Hematopoietic multipotent progenitor cell (in vitro differentiated cells): ENCODE measurements at regions not wholly inside any gene's neighbourhood (a gene's known extent, or its start where the extent isn't known, plus 50 kb on each side); places are given as distances from the start of the nearest gene placed in this dataset.

Experiments
- DNase-seq, 3 donors: peaks; one replicate each; pipeline ENCODE4 v3.0.0-alpha.2; 2011 to 2015; ENCODE audit warnings: low read depth in 2 of 3, low spot score in 2 of 3

DNA sequence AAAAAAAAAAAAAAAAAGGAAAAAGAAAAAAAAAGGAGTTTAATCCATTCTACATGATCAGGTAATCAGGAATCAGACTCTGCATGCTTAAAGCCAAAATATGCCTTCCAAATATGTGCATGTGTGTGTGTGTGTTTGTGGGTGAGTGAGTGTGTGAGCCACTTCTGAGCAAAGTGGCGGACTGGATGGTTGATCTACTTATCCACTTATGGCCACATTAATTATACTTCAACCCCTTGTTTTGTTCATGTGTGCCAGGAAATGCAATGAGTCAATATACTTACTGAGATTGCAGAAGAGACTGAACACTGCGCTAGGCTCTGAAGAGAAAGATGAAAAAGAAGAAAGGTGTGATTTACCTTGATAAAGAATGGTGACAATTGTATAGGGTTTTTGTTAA lies 586.5 kb upstream of the NXPH2 start:
- no peak for DNase-seq

DNA sequence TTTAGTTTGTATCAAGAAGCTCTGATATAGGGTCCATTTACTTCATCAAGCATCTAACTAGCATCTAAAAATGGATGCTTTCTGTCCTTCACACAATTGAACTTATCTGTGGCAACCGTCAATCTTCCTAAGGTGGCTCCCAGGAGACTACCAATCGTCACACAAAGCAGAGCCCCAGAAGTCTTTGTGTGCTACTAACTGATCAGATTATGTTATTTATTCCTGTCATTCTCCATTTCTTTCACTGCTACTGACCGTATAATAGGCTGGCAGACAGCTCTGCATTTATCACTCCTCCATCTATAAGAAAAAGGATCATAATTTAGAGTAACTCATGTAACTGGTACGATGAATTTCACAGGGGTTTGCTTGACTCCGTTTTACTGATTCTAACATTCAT lies 585.0 kb upstream of the NXPH2 start:
- no peak for DNase-seq

DNA sequence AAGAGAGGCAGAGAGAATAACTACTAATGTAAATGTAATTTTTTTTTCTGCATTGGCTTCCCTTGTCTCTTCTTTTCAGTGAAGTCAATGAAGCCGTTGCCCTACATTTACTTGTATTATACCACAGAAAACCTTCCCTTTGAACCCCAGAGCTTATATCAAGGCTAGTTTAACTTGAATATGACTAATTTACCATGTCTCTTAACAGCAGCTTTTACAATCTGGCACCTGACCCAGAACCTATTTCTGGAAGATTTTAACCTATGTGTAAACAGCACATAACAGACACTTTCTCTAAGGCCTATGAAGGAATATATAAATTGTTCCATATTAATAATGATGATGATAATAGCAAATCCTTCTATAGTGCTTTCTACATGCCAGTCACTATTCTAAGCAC lies 580.5 kb upstream of the NXPH2 start:
- no peak for DNase-seq

DNA sequence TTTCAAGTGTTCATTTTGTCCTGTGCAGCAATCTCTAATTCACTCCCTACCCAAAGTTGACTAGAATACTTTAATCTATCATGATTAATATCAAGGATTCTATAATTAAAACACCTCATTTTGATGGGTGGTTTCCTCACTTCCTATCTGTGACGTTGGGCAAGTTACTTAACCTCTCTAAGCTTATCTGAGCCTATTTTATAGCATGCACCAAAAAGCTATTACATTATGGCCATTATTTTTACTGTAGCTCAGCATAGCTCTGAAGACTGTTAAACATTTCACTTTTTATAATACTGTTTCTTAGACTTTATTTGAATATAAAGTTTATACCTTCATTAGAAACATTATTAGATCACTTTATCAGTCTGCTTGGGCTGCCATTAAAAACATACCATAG lies 579.6 kb upstream of the NXPH2 start:
- DNase-seq, result no peak

DNA sequence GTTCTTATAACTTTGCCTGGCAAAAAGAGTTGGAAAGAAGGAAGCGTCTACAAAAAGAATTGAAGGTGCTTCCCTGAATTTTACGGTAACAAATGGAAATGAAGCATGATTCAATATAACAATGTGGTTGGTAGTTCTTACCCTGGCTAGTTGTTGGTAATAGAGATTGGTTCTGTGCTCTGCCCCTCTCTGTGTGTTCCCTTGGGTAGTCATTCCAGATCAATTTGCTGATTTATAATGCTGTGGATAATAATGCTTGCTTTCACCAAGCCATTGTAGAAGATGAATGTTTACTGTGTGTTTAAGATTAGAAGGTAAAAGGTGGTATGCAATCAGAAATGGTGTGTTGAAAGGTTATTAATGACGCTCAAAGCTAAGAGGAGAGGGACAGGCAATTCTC lies 577.8 kb upstream of the NXPH2 start:
- no peak for DNase-seq

DNA sequence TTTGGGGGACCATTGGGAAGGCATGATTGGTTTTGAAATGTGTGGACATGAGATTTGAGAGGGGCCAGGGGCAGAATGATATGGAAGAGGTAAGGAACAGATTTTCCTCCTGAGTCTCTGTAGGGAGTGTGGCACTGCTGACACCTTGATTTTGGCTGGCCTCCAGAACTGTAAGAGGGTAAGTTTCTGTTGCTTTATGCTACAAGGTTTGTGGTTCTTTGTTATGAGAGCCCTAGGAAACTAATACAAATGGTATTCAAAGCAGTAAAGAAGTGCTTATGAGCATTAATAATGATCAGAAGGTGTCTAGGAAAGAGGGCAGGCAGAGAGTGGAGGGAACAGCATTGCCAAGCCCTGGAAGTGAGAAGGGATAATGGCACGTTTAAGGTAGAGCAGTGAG lies 574.3 kb upstream of the NXPH2 start:
- DNase-seq, result no peak

DNA sequence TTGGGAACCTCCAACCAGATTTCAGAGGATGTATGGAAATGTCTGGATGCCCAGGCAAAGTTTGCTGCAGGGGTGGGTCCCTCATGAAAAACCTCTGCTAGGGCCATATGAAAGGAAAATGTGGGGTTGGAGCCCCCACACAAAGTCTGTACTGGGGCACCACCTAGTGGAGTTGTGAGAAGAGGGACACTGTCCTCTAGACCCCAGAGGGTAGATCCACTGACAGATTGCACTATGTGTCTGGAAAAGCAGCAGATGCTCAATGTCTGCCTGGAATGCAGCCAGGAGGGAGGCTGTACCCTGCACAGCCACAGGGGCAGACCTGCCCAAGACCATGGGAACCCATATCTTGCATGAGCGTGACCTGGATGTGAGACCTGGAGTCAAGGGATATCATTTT lies 573.7 kb upstream of the NXPH2 start:
- no peak for DNase-seq

DNA sequence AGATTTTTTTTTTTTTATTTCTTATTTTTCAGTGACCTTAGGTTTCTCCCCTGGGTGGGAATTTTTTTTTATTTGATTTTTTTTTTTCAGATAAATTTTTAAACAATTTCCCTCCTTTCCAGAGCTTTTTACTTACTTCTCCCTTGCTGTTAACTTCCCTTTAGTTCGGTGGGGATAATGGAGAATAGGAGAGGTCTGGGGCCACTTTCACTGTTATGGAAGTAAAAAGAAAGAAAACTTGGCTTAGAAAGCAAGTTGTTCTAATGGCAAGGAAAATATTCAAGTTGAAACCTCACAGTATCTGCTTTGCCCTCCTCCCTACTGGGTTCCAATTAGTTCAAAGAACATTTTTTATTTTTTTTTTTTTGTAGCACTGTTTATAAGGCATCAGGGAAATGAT lies 537.1 kb upstream of the NXPH2 start:
- DNase-seq, result no peak

DNA sequence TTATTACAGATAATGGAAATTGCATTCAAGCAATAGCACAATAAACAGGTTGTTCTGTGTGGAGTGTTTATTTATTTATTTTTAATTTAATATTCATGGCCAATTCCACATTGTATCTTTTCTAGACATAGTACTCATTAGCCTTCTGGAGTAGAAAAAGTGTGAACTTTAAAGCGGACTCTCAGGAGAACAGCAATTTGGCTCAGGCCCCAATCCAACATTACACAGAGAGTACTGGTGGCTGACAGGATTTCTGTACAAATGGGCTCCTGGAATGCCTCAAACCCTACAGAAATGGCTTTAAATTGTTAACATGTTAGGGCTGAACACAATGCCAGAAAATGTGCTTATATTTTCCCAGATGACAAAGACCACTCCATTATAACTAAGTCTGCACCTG lies 533.9 kb upstream of the NXPH2 start:
- no peak for DNase-seq

DNA sequence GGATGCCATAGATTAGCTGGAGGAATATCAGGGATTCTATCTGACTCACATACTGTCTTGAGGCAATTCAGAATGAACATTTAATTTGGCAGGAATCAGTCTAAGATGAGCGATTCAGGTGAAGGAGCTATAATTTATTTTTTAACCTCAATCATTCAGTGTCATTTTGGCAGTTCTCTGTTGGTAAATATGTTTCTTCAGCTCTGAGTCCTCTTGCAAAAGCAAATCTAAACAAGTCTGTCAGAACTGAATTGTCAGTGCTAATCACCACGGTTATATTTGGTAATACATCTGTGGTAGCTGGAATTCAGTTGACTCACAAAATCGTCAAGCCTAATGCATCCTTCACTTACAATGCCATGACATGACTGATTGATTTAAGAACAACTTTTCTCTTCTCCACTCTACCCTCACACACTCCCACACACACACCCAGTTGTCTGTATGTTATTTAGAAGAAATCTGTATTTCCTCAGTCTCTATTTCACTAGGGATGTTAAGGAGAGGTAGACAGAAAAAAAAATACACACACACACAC lies 516.6 kb upstream of the NXPH2 start:
- no peak for DNase-seq

DNA sequence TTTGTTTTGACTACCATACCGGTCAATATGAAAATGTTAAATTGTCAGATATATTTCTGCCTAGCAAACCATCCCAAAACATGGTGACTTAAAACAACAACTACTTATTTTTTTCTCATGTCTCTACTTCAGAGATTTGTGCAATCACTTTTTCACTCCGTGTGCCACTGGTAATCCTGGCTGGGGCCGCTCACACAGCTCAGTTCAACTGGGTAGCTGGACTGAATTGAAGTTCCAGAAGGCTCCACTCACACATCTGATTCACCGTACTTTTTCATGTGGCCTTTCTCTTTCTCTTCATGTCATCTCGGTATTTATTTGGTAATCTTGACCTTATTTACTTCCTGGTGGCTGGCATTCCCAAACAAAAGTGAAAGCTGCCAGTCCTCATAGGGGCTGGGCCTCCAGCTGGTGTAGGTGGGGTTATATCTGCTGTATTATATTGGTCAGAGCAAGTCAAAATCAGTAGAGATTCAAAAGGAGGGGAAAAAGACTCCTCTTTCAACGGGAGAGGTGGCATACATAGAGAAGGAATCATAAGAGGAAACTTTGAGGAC lies 513.9 kb upstream of the NXPH2 start:
- DNase-seq, result no peak

DNA sequence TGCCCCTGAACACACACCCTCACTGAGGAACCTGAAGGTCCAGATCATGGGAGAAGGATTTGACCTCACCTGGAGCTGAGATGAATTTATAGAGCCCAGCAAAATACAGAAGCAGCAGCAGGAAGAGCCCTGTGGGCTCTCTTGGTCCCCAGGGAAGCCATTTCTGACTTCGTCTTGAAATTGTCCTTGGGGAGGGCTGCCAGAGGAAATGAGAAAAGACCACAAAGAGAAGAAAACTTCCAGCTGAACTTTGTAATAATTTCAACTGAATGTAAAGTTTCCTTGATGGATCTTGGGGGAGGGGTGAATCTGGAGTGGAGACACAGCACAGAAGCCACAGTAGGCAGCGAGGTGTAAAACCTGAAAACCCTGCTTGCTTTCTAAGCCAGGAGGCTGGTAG lies 500.9 kb upstream of the NXPH2 start:
- no peak for DNase-seq

DNA sequence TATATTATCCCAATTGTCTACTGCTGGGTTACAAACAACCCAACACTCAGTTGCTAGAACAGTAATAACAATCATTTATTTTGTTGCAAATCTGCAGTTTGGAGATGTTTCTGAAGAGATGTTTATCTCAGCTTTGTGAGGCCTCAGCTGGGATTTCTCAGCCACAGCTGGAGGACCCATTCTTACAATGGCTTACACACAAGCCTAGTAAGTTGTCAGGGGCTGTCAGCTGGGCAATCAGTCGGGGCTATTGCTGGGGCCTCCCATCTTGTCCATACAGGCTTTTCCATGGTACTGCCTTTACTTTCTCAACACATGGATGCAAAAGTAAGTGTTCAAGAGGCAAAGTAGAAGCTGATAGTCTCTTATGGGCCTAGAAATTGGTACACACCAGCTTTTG lies 491.7 kb upstream of the NXPH2 start:
- DNase-seq, result no peak

DNA sequence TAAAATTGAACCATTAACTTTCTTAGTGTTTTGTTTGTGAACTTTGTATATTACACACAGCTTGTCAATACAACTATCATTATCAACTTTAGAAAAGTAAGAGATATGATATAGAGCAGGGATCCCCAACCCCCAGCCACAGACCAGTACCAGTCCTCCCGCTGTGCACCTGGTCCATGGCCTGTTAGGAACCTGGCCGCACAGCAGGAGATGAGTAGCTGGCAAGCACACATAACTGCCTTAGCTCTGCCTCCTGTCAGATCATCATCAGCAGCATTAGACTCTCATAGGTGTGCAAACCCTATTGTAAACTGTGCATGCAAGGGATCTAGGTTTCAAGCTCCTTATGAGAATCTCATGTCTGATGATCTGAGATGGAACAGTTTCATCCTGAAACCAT lies 491.0 kb upstream of the NXPH2 start:
- no peak for DNase-seq

DNA sequence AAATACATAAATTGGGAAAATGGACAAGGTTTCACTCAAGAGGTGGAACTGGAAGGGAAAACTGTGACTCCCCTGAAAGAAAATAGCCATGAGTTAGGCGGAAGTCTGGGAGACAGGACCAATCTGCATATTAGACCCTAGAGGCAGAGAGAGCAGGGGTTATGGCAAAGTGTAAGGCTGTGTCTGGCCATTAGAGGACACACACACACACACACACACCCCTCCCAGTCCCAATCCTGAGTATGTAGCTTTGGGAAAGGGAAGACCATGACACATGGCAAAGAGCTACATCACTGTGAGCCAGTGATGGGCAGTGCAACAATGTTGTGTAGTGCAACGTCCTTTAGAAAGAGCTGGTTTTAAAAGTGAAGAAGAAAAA lies 479.9 kb upstream of the NXPH2 start:
- DNase-seq, result no peak

DNA sequence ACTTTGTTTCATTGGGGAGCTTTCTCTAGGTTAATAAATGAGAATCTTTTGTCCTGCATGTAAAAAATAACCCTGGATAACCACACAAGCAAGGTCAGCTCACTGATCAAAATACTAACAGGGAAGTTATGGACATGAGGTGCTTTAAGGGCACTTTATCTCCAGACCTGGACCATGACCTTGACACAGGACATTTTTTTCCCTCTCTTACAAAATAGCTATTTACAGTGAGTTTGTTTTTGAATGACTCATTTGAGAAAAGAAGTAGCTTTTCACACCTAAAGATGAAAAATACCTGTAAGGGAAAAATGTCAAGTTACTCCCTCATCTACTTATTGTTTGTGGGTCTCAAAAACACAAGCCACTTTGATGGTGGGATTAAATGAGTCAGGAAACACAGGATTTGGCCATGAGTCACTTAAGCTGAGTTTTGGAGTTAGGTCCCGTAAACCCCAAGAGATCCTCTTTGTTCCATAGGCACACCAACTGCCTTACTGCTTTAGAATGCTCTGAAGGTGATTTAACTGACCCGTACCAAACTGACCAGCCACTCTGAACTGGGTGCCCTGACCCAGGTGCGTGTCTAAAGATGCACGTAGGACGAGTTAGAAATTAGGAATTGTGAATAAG lies 479.3 kb upstream of the NXPH2 start:
- no peak for DNase-seq

DNA sequence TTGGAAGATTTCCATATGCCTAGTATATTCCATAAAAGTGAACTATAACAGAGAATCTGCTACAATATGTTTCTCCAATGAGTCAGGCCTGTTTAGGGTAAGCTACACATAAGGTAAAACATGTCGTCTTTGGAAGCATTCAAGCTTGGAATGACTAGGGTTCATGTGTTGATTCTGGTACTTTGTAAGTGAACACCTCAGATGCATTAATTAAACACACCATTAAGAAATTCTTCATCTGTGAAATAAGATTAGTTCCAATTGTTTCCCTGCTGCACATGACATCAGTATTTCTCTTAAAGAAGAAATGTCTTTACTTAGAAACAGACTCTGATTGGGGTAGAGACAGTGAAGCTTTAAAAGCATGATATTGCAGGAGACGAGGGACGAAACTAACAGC lies 461.1 kb upstream of the NXPH2 start:
- no peak for DNase-seq

DNA sequence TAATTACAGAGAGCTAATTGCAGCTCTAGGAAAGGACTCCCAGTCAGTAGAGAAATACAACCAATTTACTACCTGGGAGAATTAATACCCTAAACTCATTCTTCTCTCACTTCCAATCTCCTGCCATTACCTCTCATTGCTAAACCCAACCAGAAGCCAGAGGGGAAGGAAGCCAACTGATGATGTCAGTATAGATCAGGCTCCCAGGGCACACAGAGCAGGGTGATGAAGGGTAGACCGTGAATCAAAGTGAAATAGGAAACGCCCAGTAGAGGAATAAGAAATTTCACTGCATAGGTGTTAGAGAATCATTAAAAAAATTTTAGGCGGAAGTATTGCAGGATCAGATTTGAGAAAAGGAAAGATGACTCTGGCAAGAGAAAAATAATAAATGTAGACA lies 456.8 kb upstream of the NXPH2 start:
- DNase-seq, result no peak

DNA sequence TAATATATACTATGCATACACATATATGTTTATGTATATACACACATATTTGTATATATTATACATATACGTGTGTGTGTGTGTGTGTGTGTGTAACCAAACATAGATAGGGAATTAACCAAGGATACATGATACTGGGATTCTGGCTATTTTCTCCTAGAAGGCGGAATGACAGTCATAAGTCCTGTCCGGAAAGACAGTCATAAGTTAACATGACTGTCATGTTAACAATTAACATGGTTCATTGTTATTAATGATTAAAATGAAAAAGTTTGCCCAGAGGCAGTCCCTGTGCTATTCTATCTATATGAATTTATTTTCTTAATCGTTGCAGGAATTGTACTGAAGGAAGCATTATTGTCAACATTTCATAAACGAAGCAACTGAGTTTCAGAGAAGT lies 450.7 kb upstream of the NXPH2 start:
- DNase-seq, result no peak

DNA sequence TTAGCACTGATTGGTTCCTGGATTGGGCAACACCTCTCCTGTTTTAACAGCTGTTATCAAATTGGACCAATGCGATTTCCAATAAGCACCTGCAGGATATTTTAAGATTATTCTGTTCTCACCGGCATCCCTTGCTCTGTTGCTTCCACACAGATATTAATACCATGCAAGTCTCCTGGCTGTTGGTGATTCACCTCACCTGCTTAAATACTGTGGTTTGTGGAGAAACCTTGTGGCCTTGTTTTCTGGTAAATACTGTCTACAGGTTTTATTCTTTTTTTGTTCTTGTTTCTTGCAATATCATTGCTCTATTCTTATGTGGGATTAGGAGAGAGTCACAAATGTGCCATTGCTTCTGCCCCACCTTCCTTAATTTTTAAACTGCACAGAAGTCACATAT lies 448.1 kb upstream of the NXPH2 start:
- DNase-seq, result no peak

DNA sequence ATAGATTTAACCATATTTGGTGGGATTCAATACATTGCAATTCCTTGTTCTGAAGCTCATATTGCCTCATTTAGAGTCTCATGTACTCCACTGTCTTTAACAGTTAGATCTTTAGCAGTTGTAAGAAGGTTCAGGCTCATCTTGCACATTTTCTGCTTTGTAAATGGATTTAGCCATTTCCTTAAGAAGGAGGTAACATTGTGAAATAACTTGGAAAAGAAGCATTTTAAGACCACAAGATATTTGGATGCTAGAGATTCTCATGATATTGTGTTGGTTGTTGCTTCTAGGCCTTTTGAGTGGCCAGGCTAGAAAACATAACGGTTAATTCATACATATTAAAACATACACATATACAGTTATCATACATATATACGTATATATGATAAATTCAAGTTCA lies 445.8 kb upstream of the NXPH2 start:
- DNase-seq, result no peak

DNA sequence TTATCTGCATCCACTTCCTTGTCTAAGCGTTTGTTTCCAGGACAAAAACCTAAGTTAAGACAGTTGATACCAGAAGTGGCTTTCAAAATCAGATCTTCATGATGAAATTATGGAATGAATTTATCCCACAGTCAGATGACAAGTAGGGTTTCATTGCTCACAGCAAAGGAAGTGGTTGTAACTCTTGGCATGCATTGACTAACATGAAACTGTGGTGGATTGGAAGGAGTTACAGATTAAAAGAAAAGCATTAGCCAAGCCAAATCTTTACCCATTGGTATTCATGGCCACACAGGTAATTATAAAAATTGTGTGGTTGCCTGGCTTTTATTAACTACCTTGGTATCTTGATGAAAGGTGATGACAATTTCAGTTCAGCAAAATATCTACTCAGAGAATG lies 438.0 kb upstream of the NXPH2 start:
- no peak for DNase-seq

DNA sequence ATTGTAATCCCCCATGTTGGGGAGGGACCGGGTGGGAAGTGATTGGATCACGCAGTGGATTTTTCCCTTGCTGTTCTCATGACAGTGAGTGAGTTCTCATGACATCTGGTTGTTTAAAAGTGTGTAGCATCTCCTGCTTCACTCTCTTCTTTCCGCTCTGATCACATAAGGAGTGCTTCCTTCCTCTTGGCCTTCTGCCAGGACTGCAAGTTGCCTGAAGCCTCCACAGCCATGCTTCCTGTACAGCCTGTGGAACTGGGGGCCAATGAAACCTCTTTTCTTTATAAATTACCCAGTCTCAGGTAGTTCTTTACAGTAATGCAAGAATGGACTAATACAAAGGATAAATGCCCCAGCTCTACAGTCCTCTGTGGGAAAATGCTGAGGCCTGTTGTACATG lies 437.5 kb upstream of the NXPH2 start:
- no peak for DNase-seq
